GM06990 (cell line): ENCODE measurements at regions not wholly inside any gene's neighbourhood (a gene's known extent, or its start where the extent isn't known, plus 50 kb on each side); places are given as distances from the start of the nearest gene placed in this dataset.
"Not testable (repeated sequence)": the region's sequence is repeated elsewhere in the genome, so short reads cannot be mapped to it uniquely, and the experiment has no call there.

Experiments
- DNase-seq: peaks from one replicate; pipeline ENCODE4 v3.0.0-alpha.2; 2011; ENCODE audit not compliant: insufficient read length; ENCODE audit errors: extremely low read depth
- H3K27me3 ChIP-seq: replicated peaks from 2 replicates; pipeline ENCODE4 v1.6.0; 2011; ENCODE audit warnings: low read length; ENCODE audit not compliant: control insufficient read depth, insufficient read depth
- H3K36me3 ChIP-seq: 2 replicates; pipeline ENCODE4 v1.5.1; 2011; ENCODE audit warnings: low read length; ENCODE audit not compliant: control insufficient read depth, insufficient read depth
- H3K4me3 ChIP-seq: replicated peaks from 2 replicates; pipeline ENCODE4 v1.5.1; 2011; ENCODE audit warnings: low read depth, mild to moderate bottlenecking, control low read depth, low read length
- TF ChIP-seq, protein P1 (sequence below): IDR thresholded peaks from 2 replicates; pipeline ENCODE4 v1.5.1; 2011; ENCODE audit warnings: low read length, control low read depth, mild to moderate bottlenecking, inconsistent platforms; ENCODE audit not compliant: insufficient read depth, poor library complexity, severe bottlenecking

DNA sequence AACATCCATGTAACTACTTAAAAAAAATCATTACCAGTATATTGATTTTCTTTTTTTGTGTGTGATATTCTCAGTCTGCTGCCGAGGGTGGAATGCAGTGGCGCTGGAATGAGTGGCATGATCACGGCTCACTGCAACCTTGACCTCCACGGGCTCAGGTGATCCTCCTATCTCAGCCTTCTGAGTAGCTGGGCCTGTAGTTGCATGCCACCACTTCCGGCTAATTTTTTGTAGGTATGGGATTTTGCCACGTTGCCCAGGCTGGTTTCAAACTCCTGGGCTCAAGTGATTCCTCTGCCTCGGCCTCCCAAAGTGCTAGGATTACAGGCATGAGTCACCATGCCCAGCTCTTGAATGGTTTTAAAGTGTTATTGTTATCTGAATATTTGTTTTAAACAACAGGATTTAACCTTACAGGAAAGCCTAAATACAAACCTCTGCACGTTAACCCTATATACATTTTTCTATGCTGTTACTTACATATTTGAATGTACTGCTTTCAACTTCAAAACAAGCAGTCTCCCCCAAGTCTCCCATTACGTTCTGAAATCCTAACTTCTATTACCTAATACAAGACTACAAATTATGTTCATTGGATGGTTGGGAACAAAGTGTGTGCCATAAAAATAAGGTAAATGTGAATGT lies 61.7 kb downstream of the KPNA2 start:
- TF ChIP-seq, protein P1, sequence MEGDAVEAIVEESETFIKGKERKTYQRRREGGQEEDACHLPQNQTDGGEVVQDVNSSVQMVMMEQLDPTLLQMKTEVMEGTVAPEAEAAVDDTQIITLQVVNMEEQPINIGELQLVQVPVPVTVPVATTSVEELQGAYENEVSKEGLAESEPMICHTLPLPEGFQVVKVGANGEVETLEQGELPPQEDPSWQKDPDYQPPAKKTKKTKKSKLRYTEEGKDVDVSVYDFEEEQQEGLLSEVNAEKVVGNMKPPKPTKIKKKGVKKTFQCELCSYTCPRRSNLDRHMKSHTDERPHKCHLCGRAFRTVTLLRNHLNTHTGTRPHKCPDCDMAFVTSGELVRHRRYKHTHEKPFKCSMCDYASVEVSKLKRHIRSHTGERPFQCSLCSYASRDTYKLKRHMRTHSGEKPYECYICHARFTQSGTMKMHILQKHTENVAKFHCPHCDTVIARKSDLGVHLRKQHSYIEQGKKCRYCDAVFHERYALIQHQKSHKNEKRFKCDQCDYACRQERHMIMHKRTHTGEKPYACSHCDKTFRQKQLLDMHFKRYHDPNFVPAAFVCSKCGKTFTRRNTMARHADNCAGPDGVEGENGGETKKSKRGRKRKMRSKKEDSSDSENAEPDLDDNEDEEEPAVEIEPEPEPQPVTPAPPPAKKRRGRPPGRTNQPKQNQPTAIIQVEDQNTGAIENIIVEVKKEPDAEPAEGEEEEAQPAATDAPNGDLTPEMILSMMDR = no peak
- Histone ChIP-seq H3K36me3 (no peaks in the 10 kb centered on the region), H3K27me3 (no peaks in the 10 kb centered on the region), H3K4me3 (no peak overlapping the region)
- DNase-seq = no peak

DNA sequence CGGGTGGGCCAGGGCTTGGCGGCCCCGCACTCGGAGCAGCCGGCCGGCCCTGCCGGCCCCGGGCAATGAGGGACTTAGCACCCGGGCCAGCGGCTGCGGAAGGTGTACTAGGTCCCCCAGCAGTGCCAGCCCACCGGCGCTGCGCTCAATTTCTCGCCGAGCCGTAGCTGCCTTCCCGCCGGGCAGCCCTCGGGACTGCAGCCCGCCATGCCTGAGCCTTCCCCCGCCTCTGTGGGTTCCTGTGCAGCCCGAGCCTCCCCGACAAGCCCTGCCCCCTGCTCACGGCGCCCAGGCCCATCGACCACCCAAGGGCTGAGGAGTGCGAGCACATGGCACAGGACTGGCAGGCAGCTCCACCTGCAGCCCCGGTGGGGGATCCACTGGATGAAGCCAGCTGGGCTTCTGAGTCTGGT lies 63.8 kb downstream of the KPNA2 start:
- not testable (repeated sequence) for H3K27me3 ChIP-seq, DNase-seq, H3K36me3 ChIP-seq, H3K4me3 ChIP-seq

- no peak overlapping the region for H3K4me3 ChIP-seq
- DNase-seq = no peak
- H3K27me3 ChIP-seq = no peaks in the 10 kb centered on the region
- H3K36me3 ChIP-seq = no peaks in the 10 kb centered on the region
- TF ChIP-seq, protein P1 = no peak
Measured at GRCh38 chr17:68100000-68100641, 64.6 kb downstream of the KPNA2 start.

- DNase-seq = peak; percentile 79
- no peaks in the 10 kb centered on the region for H3K36me3 ChIP-seq
- TF ChIP-seq, protein P1 = no peak
- H3K4me3 ChIP-seq = peak overlapping the region; percentile 53
- H3K27me3 ChIP-seq = no peaks in the 10 kb centered on the region
Measured at GRCh38 chr17:68101075-68101986, 65.8 kb downstream of the KPNA2 start.

DNA sequence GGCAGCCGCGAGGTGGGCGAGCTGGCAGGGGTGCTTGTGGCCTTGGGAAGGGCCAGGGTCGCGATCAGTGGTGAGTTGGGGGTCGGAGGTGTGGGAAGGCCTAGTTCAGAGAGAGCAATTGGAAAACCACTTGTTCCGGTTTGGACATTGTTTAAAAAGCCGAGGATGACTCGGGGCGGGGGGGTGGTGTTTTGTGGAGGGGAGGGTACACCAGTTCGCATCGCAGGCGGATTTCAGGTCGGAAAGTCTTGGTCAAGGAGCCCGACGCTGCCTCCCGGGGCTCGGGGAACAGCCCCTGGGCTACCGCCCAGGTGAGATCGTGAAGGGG lies 66.4 kb downstream of the KPNA2 start:
- peak overlapping the region; percentile 53 for H3K4me3 ChIP-seq
- no peaks in the 10 kb centered on the region for H3K36me3 ChIP-seq
- TF ChIP-seq, protein P1 = no peak
- DNase-seq = no peak
- H3K27me3 ChIP-seq = no peaks in the 10 kb centered on the region

GRCh38 chr17:68102318-68102758 lies 66.8 kb downstream of the KPNA2 start:
- DNase-seq = no peak
- TF ChIP-seq, protein P1 = no peak
- no peaks in the 10 kb centered on the region for H3K36me3 ChIP-seq
- peak overlapping the region; percentile 53 for H3K4me3 ChIP-seq
- no peaks in the 10 kb centered on the region for H3K27me3 ChIP-seq
